ENCODE measurements at regions not wholly inside any gene's neighbourhood (a gene's known extent, or its start where the extent isn't known, plus 50 kb on each side); places are given as distances from the start of the nearest gene placed in this dataset.

DNA sequence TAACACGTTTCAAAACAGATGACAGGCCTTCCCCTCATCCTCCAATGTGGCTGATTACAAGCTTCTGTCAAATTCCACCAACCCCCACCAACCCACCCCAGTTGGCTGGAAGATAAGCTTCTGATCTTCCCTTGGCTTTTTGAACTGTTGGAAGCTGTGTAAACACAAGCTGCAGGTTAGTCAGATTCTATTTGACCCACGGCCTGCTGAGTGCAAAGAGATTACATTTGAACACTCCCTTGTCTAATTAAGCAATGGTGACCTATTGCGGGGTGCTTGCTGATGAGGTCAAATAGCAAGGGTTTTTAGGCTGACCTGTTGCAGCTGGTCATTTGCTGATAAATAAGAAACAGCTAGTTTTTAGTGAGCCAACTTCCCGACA, 379.7 kb downstream of the BMP2 start (continued):
- TF ChIP-seq NR2F1 (CRISPR knock-in tag; IDR thresholded peaks at IDR 0.05) (peak; percentile 90 to 97), MTA3 (CRISPR knock-in tag; IDR thresholded peaks at IDR 0.05) (no peak)
- TF ChIP-seq, protein P1, sequence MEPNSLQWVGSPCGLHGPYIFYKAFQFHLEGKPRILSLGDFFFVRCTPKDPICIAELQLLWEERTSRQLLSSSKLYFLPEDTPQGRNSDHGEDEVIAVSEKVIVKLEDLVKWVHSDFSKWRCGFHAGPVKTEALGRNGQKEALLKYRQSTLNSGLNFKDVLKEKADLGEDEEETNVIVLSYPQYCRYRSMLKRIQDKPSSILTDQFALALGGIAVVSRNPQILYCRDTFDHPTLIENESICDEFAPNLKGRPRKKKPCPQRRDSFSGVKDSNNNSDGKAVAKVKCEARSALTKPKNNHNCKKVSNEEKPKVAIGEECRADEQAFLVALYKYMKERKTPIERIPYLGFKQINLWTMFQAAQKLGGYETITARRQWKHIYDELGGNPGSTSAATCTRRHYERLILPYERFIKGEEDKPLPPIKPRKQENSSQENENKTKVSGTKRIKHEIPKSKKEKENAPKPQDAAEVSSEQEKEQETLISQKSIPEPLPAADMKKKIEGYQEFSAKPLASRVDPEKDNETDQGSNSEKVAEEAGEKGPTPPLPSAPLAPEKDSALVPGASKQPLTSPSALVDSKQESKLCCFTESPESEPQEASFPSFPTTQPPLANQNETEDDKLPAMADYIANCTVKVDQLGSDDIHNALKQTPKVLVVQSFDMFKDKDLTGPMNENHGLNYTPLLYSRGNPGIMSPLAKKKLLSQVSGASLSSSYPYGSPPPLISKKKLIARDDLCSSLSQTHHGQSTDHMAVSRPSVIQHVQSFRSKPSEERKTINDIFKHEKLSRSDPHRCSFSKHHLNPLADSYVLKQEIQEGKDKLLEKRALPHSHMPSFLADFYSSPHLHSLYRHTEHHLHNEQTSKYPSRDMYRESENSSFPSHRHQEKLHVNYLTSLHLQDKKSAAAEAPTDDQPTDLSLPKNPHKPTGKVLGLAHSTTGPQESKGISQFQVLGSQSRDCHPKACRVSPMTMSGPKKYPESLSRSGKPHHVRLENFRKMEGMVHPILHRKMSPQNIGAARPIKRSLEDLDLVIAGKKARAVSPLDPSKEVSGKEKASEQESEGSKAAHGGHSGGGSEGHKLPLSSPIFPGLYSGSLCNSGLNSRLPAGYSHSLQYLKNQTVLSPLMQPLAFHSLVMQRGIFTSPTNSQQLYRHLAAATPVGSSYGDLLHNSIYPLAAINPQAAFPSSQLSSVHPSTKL (CRISPR knock-in tag; IDR thresholded peaks at IDR 0.05), result peak; percentile 80
- TF ChIP-seq, protein P2, sequence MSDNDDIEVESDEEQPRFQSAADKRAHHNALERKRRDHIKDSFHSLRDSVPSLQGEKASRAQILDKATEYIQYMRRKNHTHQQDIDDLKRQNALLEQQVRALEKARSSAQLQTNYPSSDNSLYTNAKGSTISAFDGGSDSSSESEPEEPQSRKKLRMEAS (IDR thresholded peaks at IDR 0.05), result peak; percentile 39; the same call in 1 of the 2 replicates

DNA sequence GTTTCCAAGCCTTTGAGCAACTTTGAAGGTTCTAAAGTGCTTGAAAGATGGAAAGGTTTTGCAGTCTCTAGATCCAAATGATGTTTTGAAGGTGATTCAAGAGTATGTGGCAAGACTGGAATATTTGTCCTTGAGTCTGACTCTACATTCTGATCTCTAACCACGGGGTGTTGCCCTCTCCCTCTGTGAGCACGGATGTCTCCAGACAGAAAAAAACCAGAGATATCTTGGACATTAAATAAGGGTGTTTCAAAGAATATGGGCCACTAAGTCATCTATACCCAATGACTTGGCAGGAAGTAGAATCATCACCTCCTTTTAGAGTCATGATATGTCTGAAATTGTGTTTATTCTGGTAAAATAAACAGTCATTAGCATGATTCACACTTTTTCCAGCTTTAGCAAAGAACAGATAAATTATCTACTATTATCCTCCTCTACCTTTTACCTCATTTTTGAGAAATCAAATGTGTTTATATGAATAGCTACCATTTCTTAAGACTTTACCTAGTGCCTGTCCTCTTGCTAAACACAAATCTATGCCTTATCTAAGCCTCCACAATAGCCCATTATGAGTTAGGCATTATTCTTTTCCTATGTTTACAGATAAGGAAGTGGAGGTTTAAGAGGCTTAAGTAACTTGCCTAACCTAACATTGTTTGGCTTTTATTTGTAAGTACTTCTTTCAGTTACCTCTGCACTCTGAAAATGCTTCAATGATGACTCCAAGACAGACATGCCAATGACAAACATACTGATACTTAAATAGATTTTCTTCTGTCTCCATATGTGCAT, 384.4 kb downstream of the BMP2 start:
- no TSS peak for BruUV-seq (replicated peaks)
- no peak overlapping the region for H3K4me3 ChIP-seq (replicated peaks in 1 of 3; ENCODE audit: insufficient read depth in 1 of 3, low read depth in 2 of 3, low read length in 3 of 3)
- no peaks in the 10 kb centered on the region for H3K79me2 ChIP-seq (ENCODE audit: insufficient read depth, low read length)
- H4K20me1 ChIP-seq (ENCODE audit: insufficient read depth, low read length), result no peaks in the 10 kb centered on the region
- no peaks in the 10 kb centered on the region for H3K36me3 ChIP-seq (replicated peaks in 1 of 2; ENCODE audit: control insufficient read depth in 1 of 2, insufficient read depth in 2 of 2, low read length in 2 of 2)
- in situ Hi-C loops (cut with HindIII; ENCODE audit: extremely low pct_ligation_motif_present, low pct_unique_long_range_greater_than_20kb), result no loop called here
- ChIA-PET CTCF (ENCODE audit: low intra/inter-chr PET ratio, low total read pairs) (no interaction called here), POLR2A (no interaction called here)
- H3K27ac ChIP-seq (ENCODE audit: extremely low read length, insufficient read depth, low read length), result no peak overlapping the region
- H3K27me3 ChIP-seq (ENCODE audit: control insufficient read depth in 1 of 2, insufficient read depth in 2 of 2, low read length in 2 of 2), result no peaks in the 10 kb centered on the region
- no peak overlapping the region for H2AFZ ChIP-seq (ENCODE audit: low read length)
- H3K9ac ChIP-seq (ENCODE audit: insufficient read depth, low read depth, low read length), result no peak overlapping the region
- no peaks in the 10 kb centered on the region for H3K9me3 ChIP-seq (ENCODE audit: low read length)
- FAIRE-seq (no peak), DNase-seq (ENCODE audit: low spot score) (no peak), ATAC-seq (no peak)
- 0% methylated on average over 2 of the region's 2 CpGs for WGBS (ENCODE audit: low lambda C conversion rate)
- H3K4me1 ChIP-seq (ENCODE audit: insufficient read depth, low read length), result peaks cover 11% of the 10 kb centered on the region
- intact Hi-C loops (cut with micrococcal nuclease; ENCODE audit: unreplicated experiment), result no loop called here
- H3K4me2 ChIP-seq (ENCODE audit: low read depth, low read length), result no peak overlapping the region
- TF ChIP-seq PHB2 (IDR thresholded peaks at IDR 0.05; ENCODE audit: partially characterized antibody) (no peak), TBX3 (IDR thresholded peaks at IDR 0.05; ENCODE audit: borderline replicate concordance) (no peak), KLF9 (CRISPR knock-in tag; IDR thresholded peaks at IDR 0.05; ENCODE audit: low read depth) (no peak), ZFP36L1 (CRISPR knock-in tag; IDR thresholded peaks at IDR 0.05) (no peak), TEAD3 (CRISPR knock-in tag; optimal IDR thresholded peaks at IDR 0.05; ENCODE audit: borderline replicate concordance) (no peak), RELA (CRISPR knock-in tag; IDR thresholded peaks at IDR 0.05) (no peak), ZNF589 (CRISPR knock-in tag; conservative IDR thresholded peaks at IDR 0.05) (no peak), ZNF598 (CRISPR knock-in tag; IDR thresholded peaks at IDR 0.05; ENCODE audit: borderline replicate concordance) (no peak), HNRNPK (IDR thresholded peaks at IDR 0.05; ENCODE audit: low read depth, low read length, poor library complexity, severe bottlenecking) (no peak)
- TF ChIP-seq, protein P3, sequence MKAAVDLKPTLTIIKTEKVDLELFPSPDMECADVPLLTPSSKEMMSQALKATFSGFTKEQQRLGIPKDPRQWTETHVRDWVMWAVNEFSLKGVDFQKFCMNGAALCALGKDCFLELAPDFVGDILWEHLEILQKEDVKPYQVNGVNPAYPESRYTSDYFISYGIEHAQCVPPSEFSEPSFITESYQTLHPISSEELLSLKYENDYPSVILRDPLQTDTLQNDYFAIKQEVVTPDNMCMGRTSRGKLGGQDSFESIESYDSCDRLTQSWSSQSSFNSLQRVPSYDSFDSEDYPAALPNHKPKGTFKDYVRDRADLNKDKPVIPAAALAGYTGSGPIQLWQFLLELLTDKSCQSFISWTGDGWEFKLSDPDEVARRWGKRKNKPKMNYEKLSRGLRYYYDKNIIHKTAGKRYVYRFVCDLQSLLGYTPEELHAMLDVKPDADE (CRISPR knock-in tag; IDR thresholded peaks at IDR 0.05), result no peak
- TF ChIP-seq, protein P4, sequence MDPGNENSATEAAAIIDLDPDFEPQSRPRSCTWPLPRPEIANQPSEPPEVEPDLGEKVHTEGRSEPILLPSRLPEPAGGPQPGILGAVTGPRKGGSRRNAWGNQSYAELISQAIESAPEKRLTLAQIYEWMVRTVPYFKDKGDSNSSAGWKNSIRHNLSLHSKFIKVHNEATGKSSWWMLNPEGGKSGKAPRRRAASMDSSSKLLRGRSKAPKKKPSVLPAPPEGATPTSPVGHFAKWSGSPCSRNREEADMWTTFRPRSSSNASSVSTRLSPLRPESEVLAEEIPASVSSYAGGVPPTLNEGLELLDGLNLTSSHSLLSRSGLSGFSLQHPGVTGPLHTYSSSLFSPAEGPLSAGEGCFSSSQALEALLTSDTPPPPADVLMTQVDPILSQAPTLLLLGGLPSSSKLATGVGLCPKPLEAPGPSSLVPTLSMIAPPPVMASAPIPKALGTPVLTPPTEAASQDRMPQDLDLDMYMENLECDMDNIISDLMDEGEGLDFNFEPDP (CRISPR knock-in tag; conservative IDR thresholded peaks at IDR 0.05), result no peak
